Posterior cingulate gyrus (tissue), 11 donors: ENCODE measurements at regions not wholly inside any gene's neighbourhood (a gene's known extent, or its start where the extent isn't known, plus 50 kb on each side); places are given as distances from the start of the nearest gene placed in this dataset.
"Not testable (repeated sequence)": the region's sequence is repeated elsewhere in the genome, so short reads cannot be mapped to it uniquely, and the experiment has no call there.

ENCODE experiments used
- DNase-seq, 10 donors: peaks; one replicate each; pipeline versions ENCODE4 v3.0.0 to v3.0.0-alpha.2; 2020 to 2021; ENCODE audit warnings: mixed read lengths in 3 of 10
- intact Hi-C: fragments of 100-400 bp; cut with DNase I; formaldehyde crosslinking; loops from one replicate; pipeline ENCODE4 v1.15.1; 2023

GRCh38 chr6:155687645-155688044 is 232.0 kb upstream of the NOX3 start:
- no peak for DNase-seq
- intact Hi-C loops = no loop called here

GRCh38 chr6:155684416-155685196 is 229.0 kb upstream of the NOX3 start:
- DNase-seq = no peak
- intact Hi-C loops = no loop called here

- intact Hi-C loops = no loop called here
- DNase-seq = no peak
Observed at GRCh38 chr6:155678361-155678760, 222.7 kb upstream of the NOX3 start.

GRCh38 chr6:155676346-155676745 is 220.7 kb upstream of the NOX3 start:
- intact Hi-C loops = no loop called here
- DNase-seq = no peak

- DNase-seq = no peak
- intact Hi-C loops = no loop called here
Observed at GRCh38 chr6:155670655-155671054, 215.0 kb upstream of the NOX3 start.

- intact Hi-C loops = no loop called here
- DNase-seq = no peak
Observed at GRCh38 chr6:155660251-155660977, 204.8 kb upstream of the NOX3 start.

GRCh38 chr6:155656024-155656423 is 200.4 kb upstream of the NOX3 start:
- no peak for DNase-seq
- intact Hi-C loops = no loop called here

- intact Hi-C loops = no loop called here
Observed at GRCh38 chr6:155654474-155654873, 198.8 kb upstream of the NOX3 start.

GRCh38 chr6:155648301-155648700 is 192.7 kb upstream of the NOX3 start:
- no peak for DNase-seq
- intact Hi-C loops = no loop called here

More at GRCh38 chr6:155654474-155654873, 198.8 kb upstream of the NOX3 start:
- DNase-seq = no peak

GRCh38 chr6:155647354-155647753 is 191.7 kb upstream of the NOX3 start:
- DNase-seq = no peak

GRCh38 chr6:155646443-155646842 is 190.8 kb upstream of the NOX3 start:
- no peak for DNase-seq
- intact Hi-C loops = no loop called here

More at GRCh38 chr6:155647354-155647753, 191.7 kb upstream of the NOX3 start:
- intact Hi-C loops = no loop called here

- no peak for DNase-seq
- intact Hi-C loops = no loop called here
Observed at GRCh38 chr6:155645325-155645724, 189.7 kb upstream of the NOX3 start.

GRCh38 chr6:155641603-155642002 is 186.0 kb upstream of the NOX3 start:
- intact Hi-C loops = no loop called here

GRCh38 chr6:155638200-155638599 is 182.6 kb upstream of the NOX3 start:
- intact Hi-C loops = no loop called here
- no peak for DNase-seq

More at GRCh38 chr6:155641603-155642002, 186.0 kb upstream of the NOX3 start:
- DNase-seq = no peak

GRCh38 chr6:155635416-155635815 is 179.8 kb upstream of the NOX3 start:
- intact Hi-C loops = no loop called here

GRCh38 chr6:155630085-155630484 is 174.4 kb upstream of the NOX3 start:
- no peak for DNase-seq
- intact Hi-C loops = no loop called here

More at GRCh38 chr6:155635416-155635815, 179.8 kb upstream of the NOX3 start:
- DNase-seq = no peak

- no peak for DNase-seq
- intact Hi-C loops = no loop called here
Observed at GRCh38 chr6:155629652-155630051, 174.0 kb upstream of the NOX3 start.

- intact Hi-C loops = no loop called here
- no peak for DNase-seq
Observed at GRCh38 chr6:155628306-155628705, 172.7 kb upstream of the NOX3 start.

- DNase-seq, intact Hi-C loops: not testable (repeated sequence)
Observed at GRCh38 chr6:155627722-155628212, 172.1 kb upstream of the NOX3 start.

GRCh38 chr6:155623450-155624178 is 168.0 kb upstream of the NOX3 start:
- DNase-seq = no peak
- intact Hi-C loops = no loop called here

- no peak for DNase-seq
- intact Hi-C loops = no loop called here
Observed at GRCh38 chr6:155614606-155615005, 159.0 kb upstream of the NOX3 start.
